ENCODE measurements at regions not wholly inside any gene's neighbourhood (a gene's known extent, or its start where the extent isn't known, plus 50 kb on each side); places are given as distances from the start of the nearest gene placed in this dataset.

GRCh38 chr4:11587797-11588196, 159.1 kb upstream of the HS3ST1 start:
- DNase-seq (ENCODE audit: low read depth, low spot score) (no peak), ATAC-seq (no peak)
- no peak overlapping the region for H3K4me3 ChIP-seq (replicated peaks in 1 of 2; ENCODE audit: low read depth in 1 of 2, low read length in 2 of 2)
- ChIA-PET RAD21 (ENCODE audit: low non-redundant PET in 1 of 2, low total read pairs in 2 of 2, uncharacterized antibody in 2 of 2, unreplicated experiment in 2 of 2) (interaction anchor here in 1 of 2 experiments (0.7 kb wide), 1 partner anchor 37 kb away, joined by 3 read pairs; no protein-coding TSS in a partner anchor), POLR2A (interaction anchor here (0.6 to 1.2 kb wide), 2 partner anchors 37 to 1601 kb away, joined by 3 read pairs; no protein-coding TSS in a partner anchor), CTCF (no interaction called here)
- TF ChIP-seq ZNF274 (IDR thresholded peaks at IDR 0.05; ENCODE audit: low read depth, low read length) (no peak), CEBPB (IDR thresholded peaks at IDR 0.05; ENCODE audit: low read depth) (no peak), YY1 (IDR thresholded peaks at IDR 0.05; ENCODE audit: extremely low read depth, insufficient replicate concordance, low read depth, low read length) (no peak), ELF1 (IDR thresholded peaks at IDR 0.05; ENCODE audit: borderline replicate concordance, low read depth) (no peak), POLR2AphosphoS5 (IDR thresholded peaks at IDR 0.05; ENCODE audit: low read depth, low read length) (no peak), FOSL1 (IDR thresholded peaks at IDR 0.05; ENCODE audit: low read depth) (no peak), EZH2phosphoT487 (IDR thresholded peaks at IDR 0.05; ENCODE audit: borderline replicate concordance) (no peak), ATF3 (IDR thresholded peaks at IDR 0.05) (no peak), SIN3A (IDR thresholded peaks at IDR 0.05; ENCODE audit: low read depth) (no peak), SP1 (IDR thresholded peaks at IDR 0.05; ENCODE audit: low read depth) (no peak)
- H3K9me2 ChIP-seq (ENCODE audit: insufficient read depth) = no peaks in the 10 kb centered on the region
- intact Hi-C loops (cut with micrococcal nuclease) = no loop called here
- no peak overlapping the region for H2AFZ ChIP-seq (ENCODE audit: low read depth, low read length, poor library complexity, severe bottlenecking)
- no peak overlapping the region for H3K4me2 ChIP-seq (ENCODE audit: low read length)
- H3K79me2 ChIP-seq (ENCODE audit: insufficient read depth, low read length) = no peaks in the 10 kb centered on the region
- no peak overlapping the region for H3K9ac ChIP-seq (ENCODE audit: low read length)
- H3K27me3 ChIP-seq (ENCODE audit: insufficient read depth, low read length) = no peaks in the 10 kb centered on the region
- BruUV-seq (replicated peaks) = no TSS peak
- no peaks in the 10 kb centered on the region for H3K36me3 ChIP-seq (ENCODE audit: control insufficient read depth in 1 of 2, insufficient read depth in 2 of 2, low read length in 2 of 2)
- H4K20me1 ChIP-seq (ENCODE audit: insufficient read depth) = no peaks in the 10 kb centered on the region
- H3K4me1 ChIP-seq (ENCODE audit: control insufficient read depth in 1 of 2, insufficient read depth in 2 of 2, low read length in 2 of 2) = peaks cover 23 to 68% of the 10 kb centered on the region in 2 experiments
- H3K9me3 ChIP-seq (ENCODE audit: control insufficient read depth in 1 of 2, insufficient read depth in 1 of 2, low read depth in 1 of 2, low read length in 2 of 2) = no peaks in the 10 kb centered on the region
- no peak overlapping the region for H3K27ac ChIP-seq (ENCODE audit: low read depth, low read length)

- no TSS peak for BruUV-seq (replicated peaks)
- POLR2A ChIA-PET = interaction anchor here (1.0 kb wide), 1 partner anchor 29 kb away, joined by 5 read pairs; no protein-coding TSS in a partner anchor
- Histone ChIP-seq H3K27me3 (ENCODE audit: insufficient read depth, low read length) (no peaks in the 10 kb centered on the region), H3K9me3 (ENCODE audit: control insufficient read depth in 1 of 2, insufficient read depth in 1 of 2, low read depth in 1 of 2, low read length in 2 of 2) (no peaks in the 10 kb centered on the region), H3K4me3 (replicated peaks in 1 of 2; ENCODE audit: low read depth in 1 of 2, low read length in 2 of 2) (no peak overlapping the region), H3K4me1 (ENCODE audit: control insufficient read depth in 1 of 2, insufficient read depth in 2 of 2, low read length in 2 of 2) (peaks cover 23 to 60% of the 10 kb centered on the region in 2 experiments), H3K79me2 (ENCODE audit: insufficient read depth, low read length) (no peaks in the 10 kb centered on the region), H3K9ac (ENCODE audit: low read length) (peak overlapping the region; percentile 17), H3K36me3 (ENCODE audit: control insufficient read depth in 1 of 2, insufficient read depth in 2 of 2, low read length in 2 of 2) (no peaks in the 10 kb centered on the region), H4K20me1 (ENCODE audit: insufficient read depth) (no peaks in the 10 kb centered on the region), H3K9me2 (ENCODE audit: insufficient read depth) (no peaks in the 10 kb centered on the region), H2AFZ (ENCODE audit: low read depth, low read length, poor library complexity, severe bottlenecking) (no peak overlapping the region), H3K4me2 (ENCODE audit: low read length) (peak overlapping the region; percentile 46), H3K27ac (ENCODE audit: low read depth, low read length) (peak overlapping the region; percentile 5; the same call in 1 of the 2 replicates)
- CTCF ChIA-PET = no interaction called here
- ATAC-seq = peak; percentile 90
- DNase-seq (ENCODE audit: low read depth, low spot score) = peak; percentile 34
- no peak for TF ChIP-seq TCF7L2 (IDR thresholded peaks at IDR 0.05; ENCODE audit: borderline replicate concordance, extremely low read depth, insufficient read depth, insufficient read length)
- TF ChIP-seq ZBTB33 (IDR thresholded peaks at IDR 0.05; ENCODE audit: extremely low read depth, insufficient replicate concordance, low read length) = no peak
- TF ChIP-seq SP1 (IDR thresholded peaks at IDR 0.05; ENCODE audit: low read depth) = no peak; the same call in 1 of the 2 replicates
- no peak for TF ChIP-seq ATF3 (IDR thresholded peaks at IDR 0.05)
- TF ChIP-seq YY1 (IDR thresholded peaks at IDR 0.05; ENCODE audit: extremely low read depth, insufficient replicate concordance, low read depth, low read length) = peak; percentile 4
- 0 out of 2 replicates have a peak, but pooled peaks have one; percentile 36 for TF ChIP-seq JUND (IDR thresholded peaks at IDR 0.05)
- TF ChIP-seq POLR2AphosphoS5 (IDR thresholded peaks at IDR 0.05; ENCODE audit: low read depth, low read length) = peak; percentile 58
- TF ChIP-seq CBX3 (IDR thresholded peaks at IDR 0.05; ENCODE audit: low read depth) = peak; percentile 67; the same call in 1 of the 2 replicates
- intact Hi-C loops (cut with micrococcal nuclease) = no loop called here
- RAD21 ChIA-PET (ENCODE audit: low non-redundant PET in 1 of 2, low total read pairs in 2 of 2, uncharacterized antibody in 2 of 2, unreplicated experiment in 2 of 2) = no interaction called here
These were observed 156.8 kb upstream of the HS3ST1 start for GRCh38 chr4:11585506-11585905.
